Mesendoderm (in vitro differentiated cells): ENCODE measurements at regions not wholly inside any gene's neighbourhood (a gene's known extent, or its start where the extent isn't known, plus 50 kb on each side); places are given as distances from the start of the nearest gene placed in this dataset.

ENCODE experiments used
- DNase-seq: peaks from one replicate; pipeline ENCODE4 v3.0.0; 2013
- H2AK5ac ChIP-seq: 2 replicates; pipeline ENCODE4 v1.6.1; 2013; ENCODE audit warnings: low read length, inconsistent platforms
- H2BK120ac ChIP-seq: 2 replicates; pipeline ENCODE4 v1.6.1; 2013; ENCODE audit warnings: low read depth, mild to moderate bottlenecking, low read length, moderate library complexity, mixed read lengths
- H2BK15ac ChIP-seq: replicated peaks from 2 replicates; pipeline ENCODE4 v1.6.1; 2013; ENCODE audit warnings: low read depth, mild to moderate bottlenecking, moderate library complexity
- H2BK5ac ChIP-seq: 2 replicates; pipeline ENCODE4 v1.6.1; 2013; ENCODE audit warnings: low read length, inconsistent platforms
- H3K18ac ChIP-seq: 2 replicates; pipeline ENCODE4 v1.6.1; 2013; ENCODE audit warnings: mild to moderate bottlenecking, low read length, mixed read lengths
- H3K23ac ChIP-seq: one replicate; pipeline ENCODE4 v1.6.1; 2013; ENCODE audit warnings: low read length
- H3K27ac ChIP-seq: 2 replicates; pipeline ENCODE4 v1.5.1; 2013; ENCODE audit warnings: low read depth, mild to moderate bottlenecking, inconsistent platforms, low read length, moderate library complexity
- H3K27me3 ChIP-seq: 2 replicates; pipeline ENCODE4 v1.6.1; 2013; ENCODE audit warnings: low read length, control low read depth, mild to moderate bottlenecking, inconsistent platforms; ENCODE audit not compliant: insufficient read depth, poor library complexity
- H3K36me3 ChIP-seq: 2 replicates; pipeline ENCODE4 v1.6.1; 2013; ENCODE audit warnings: low read length, inconsistent platforms; ENCODE audit not compliant: control insufficient read depth, insufficient read depth
- H3K4ac ChIP-seq: one replicate; pipeline ENCODE4 v1.6.1; 2013; ENCODE audit warnings: low read depth, mild to moderate bottlenecking, low read length, moderate library complexity
- H3K4me1 ChIP-seq: 2 replicates; pipeline ENCODE4 v1.6.1; 2013; ENCODE audit warnings: low read depth, low read length, inconsistent platforms; ENCODE audit not compliant: control insufficient read depth
- H3K4me2 ChIP-seq: 2 replicates; pipeline ENCODE4 v1.6.1; 2013; ENCODE audit warnings: low read length
- H3K4me3 ChIP-seq: 2 replicates; pipeline ENCODE4 v1.5.1; 2013; ENCODE audit warnings: mild to moderate bottlenecking, low read length
- H3K56ac ChIP-seq: one replicate; pipeline ENCODE4 v1.6.1; 2013; ENCODE audit warnings: low read length
- H3K79me1 ChIP-seq: 2 replicates; pipeline ENCODE4 v1.6.1; 2013; ENCODE audit warnings: low read length, inconsistent platforms
- H3K79me2 ChIP-seq: 2 replicates; pipeline ENCODE4 v1.6.1; 2013; ENCODE audit warnings: mild to moderate bottlenecking, low read length; ENCODE audit not compliant: control insufficient read depth, insufficient read depth
- H3K9ac ChIP-seq: 2 replicates; pipeline ENCODE4 v1.6.1; 2013; ENCODE audit warnings: low read length, inconsistent platforms
- H4K5ac ChIP-seq: one replicate; pipeline ENCODE4 v1.6.1; 2013; ENCODE audit warnings: low read length
- H4K8ac ChIP-seq: one replicate; pipeline ENCODE4 v1.6.1; 2013; ENCODE audit warnings: low read depth, mild to moderate bottlenecking, control low read depth, low read length, moderate library complexity
- WGBS: extraction: QIAGEN DNeasy Blood & Tissue Kit; methylation state at CpG from one replicate; pipeline ENCODE4 v1.1.7; 2013; ENCODE audit warnings: low lambda C conversion rate, missing lambda C conversion rate; ENCODE audit not compliant: insufficient coverage; ENCODE audit errors: extremely low coverage; 5-methylcytosine and 5-hydroxymethylcytosine counted together

- Histone ChIP-seq H3K36me3 (no peaks in the 10 kb centered on the region), H3K4me3 (no peak overlapping the region), H2BK15ac (no peak overlapping the region), H3K56ac (no peak overlapping the region), H2BK5ac (no peak overlapping the region), H3K18ac (no peak overlapping the region), H3K79me2 (no peaks in the 10 kb centered on the region), H3K27me3 (no peaks in the 10 kb centered on the region), H3K27ac (no peak overlapping the region), H3K4me1 (no peaks in the 10 kb centered on the region), H4K5ac (no peak overlapping the region), H2BK120ac (no peak overlapping the region), H2AK5ac (no peak overlapping the region), H3K9ac (no peak overlapping the region), H3K79me1 (no peaks in the 10 kb centered on the region), H4K8ac (no peak overlapping the region), H3K23ac (no peak overlapping the region), H3K4me2 (no peak overlapping the region), H3K4ac (no peak overlapping the region)
- no peak for DNase-seq
Measured at GRCh38 chrX:57771689-57772088, 91.6 kb upstream of the NLRP2B start.

- Histone ChIP-seq H4K5ac (no peak overlapping the region), H3K23ac (no peak overlapping the region), H2AK5ac (no peak overlapping the region), H2BK5ac (no peak overlapping the region), H2BK15ac (no peak overlapping the region), H3K79me2 (no peaks in the 10 kb centered on the region), H3K56ac (no peak overlapping the region), H2BK120ac (no peak overlapping the region), H3K27ac (no peak overlapping the region), H3K9ac (no peak overlapping the region), H4K8ac (no peak overlapping the region), H3K4me1 (no peaks in the 10 kb centered on the region), H3K36me3 (no peaks in the 10 kb centered on the region), H3K4ac (no peak overlapping the region), H3K79me1 (no peaks in the 10 kb centered on the region), H3K4me3 (no peak overlapping the region), H3K4me2 (no peak overlapping the region), H3K27me3 (no peaks in the 10 kb centered on the region), H3K18ac (no peak overlapping the region)
- no CpG with 5 or more reads among the region's 2 CpGs for WGBS
- DNase-seq: peak; percentile 6
Measured at GRCh38 chrX:57752866-57753265, 72.8 kb upstream of the NLRP2B start.

- no peaks in the 10 kb centered on the region for H3K36me3 ChIP-seq
- no peak overlapping the region for H2BK5ac ChIP-seq
- H3K4me3 ChIP-seq: no peak overlapping the region
- no peaks in the 10 kb centered on the region for H3K4me1 ChIP-seq
- no peak for DNase-seq
- H3K27ac ChIP-seq: no peak overlapping the region
- no peak overlapping the region for H3K23ac ChIP-seq
- H4K8ac ChIP-seq: no peak overlapping the region
- H3K79me2 ChIP-seq: no peaks in the 10 kb centered on the region
- H3K79me1 ChIP-seq: no peaks in the 10 kb centered on the region
- no CpG with 5 or more reads among the region's 2 CpGs for WGBS
- H3K4ac ChIP-seq: no peak overlapping the region
- H3K56ac ChIP-seq: no peak overlapping the region
- H4K5ac ChIP-seq: no peak overlapping the region
- H3K9ac ChIP-seq: no peak overlapping the region
- H2BK120ac ChIP-seq: no peak overlapping the region
- H3K4me2 ChIP-seq: no peak overlapping the region
- H3K18ac ChIP-seq: no peak overlapping the region
- H3K27me3 ChIP-seq: no peaks in the 10 kb centered on the region
- H2AK5ac ChIP-seq: no peak overlapping the region
- no peak overlapping the region for H2BK15ac ChIP-seq
Measured at GRCh38 chrX:57741107-57741506, 61.0 kb upstream of the NLRP2B start.

GRCh38 chrX:57737881-57738280, 57.8 kb upstream of the NLRP2B start:
- H3K56ac ChIP-seq: no peak overlapping the region
- no peak overlapping the region for H3K4me3 ChIP-seq
- no peak overlapping the region for H4K5ac ChIP-seq
- no peaks in the 10 kb centered on the region for H3K4me1 ChIP-seq
- no peak overlapping the region for H2BK120ac ChIP-seq
- H3K27me3 ChIP-seq: no peaks in the 10 kb centered on the region
- H3K4ac ChIP-seq: no peak overlapping the region
- no peak overlapping the region for H3K9ac ChIP-seq
- H3K23ac ChIP-seq: no peak overlapping the region
- H2BK5ac ChIP-seq: no peak overlapping the region
- no peak overlapping the region for H2BK15ac ChIP-seq
- no peak overlapping the region for H3K4me2 ChIP-seq
- H3K79me2 ChIP-seq: no peaks in the 10 kb centered on the region
- no peak overlapping the region for H4K8ac ChIP-seq
- H3K79me1 ChIP-seq: no peaks in the 10 kb centered on the region
- H2AK5ac ChIP-seq: no peak overlapping the region
- DNase-seq: no peak
- no peak overlapping the region for H3K18ac ChIP-seq
- H3K36me3 ChIP-seq: no peaks in the 10 kb centered on the region
- H3K27ac ChIP-seq: no peak overlapping the region
